Nephron (organoid): ENCODE measurements at regions not wholly inside any gene's neighbourhood (a gene's known extent, or its start where the extent isn't known, plus 50 kb on each side); places are given as distances from the start of the nearest gene placed in this dataset.
A peak's percentile ranks its signal among the peaks of the same experiment; 100 is the strongest.

Source experiments
- H3K27ac Mint-ChIP-seq, 3 experiments: 2 replicates each; pipeline ENCODE4 v1.8.0; 2020; ENCODE audit warnings: mixed read lengths in 3 of 3, mild to moderate bottlenecking in 2 of 3, moderate library complexity in 1 of 3
- H3K27me3 Mint-ChIP-seq: 2 replicates; pipeline ENCODE4 v1.8.0; 2021; ENCODE audit warnings: low read depth, mild to moderate bottlenecking, moderate library complexity, mixed read lengths
- H3K36me3 Mint-ChIP-seq: 2 replicates; pipeline ENCODE4 v1.8.0; 2020; ENCODE audit warnings: low read depth, mixed read lengths
- H3K4me1 Mint-ChIP-seq: 2 replicates; pipeline ENCODE4 v1.8.0; 2020; ENCODE audit warnings: mixed read lengths
- H3K4me3 Mint-ChIP-seq, 3 experiments: 2 replicates each; pipeline ENCODE4 v1.8.0; 2020; ENCODE audit warnings: mild to moderate bottlenecking in 3 of 3, mixed read lengths in 3 of 3, moderate library complexity in 2 of 3
- H3K9me3 Mint-ChIP-seq: 2 replicates; pipeline ENCODE4 v1.8.0; 2020; ENCODE audit warnings: mixed read lengths
- CTCF ChIP-seq, 3 experiments: fragments of 200-600 bp; sonication (generic); IDR thresholded peaks; one replicate each; pipeline ENCODE4 v1.5.0; 2021; ENCODE audit warnings: antibody characterized with exemption in 3 of 3; ENCODE audit not compliant: unreplicated experiment in 3 of 3

DNA sequence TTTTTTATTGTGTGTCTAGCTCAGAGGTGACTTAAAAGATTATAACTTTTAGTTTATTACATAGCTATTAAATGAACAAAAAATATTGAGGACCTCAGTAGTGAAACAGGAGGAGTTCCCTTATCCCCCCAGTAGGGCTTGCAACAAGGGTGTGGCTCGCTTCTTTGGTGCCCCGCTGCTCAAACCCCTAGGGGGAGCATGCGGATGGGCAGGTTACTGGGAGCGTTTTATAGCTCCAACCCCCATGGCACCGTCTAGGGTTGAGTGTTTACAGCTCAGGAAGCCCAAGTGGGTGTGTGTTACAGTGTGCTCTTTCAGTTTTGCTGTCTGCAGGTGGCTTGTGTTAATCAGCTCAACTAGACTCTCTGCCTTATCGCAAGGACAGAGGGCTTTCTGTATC lies 1513.7 kb downstream of the GRIK2 start:
- Mint-ChIP-seq H3K27ac (no peak overlapping the region), H3K4me3 (no peak overlapping the region), H3K9me3 (peaks cover 11% of the 10 kb centered on the region), H3K36me3 (no peaks in the 10 kb centered on the region), H3K4me1 (peaks cover 6% of the 10 kb centered on the region), H3K27me3 (no peaks in the 10 kb centered on the region)
- no peak for TF ChIP-seq CTCF (IDR thresholded peaks at IDR 0.05; ENCODE audit: unreplicated experiment in 3 of 3)

DNA sequence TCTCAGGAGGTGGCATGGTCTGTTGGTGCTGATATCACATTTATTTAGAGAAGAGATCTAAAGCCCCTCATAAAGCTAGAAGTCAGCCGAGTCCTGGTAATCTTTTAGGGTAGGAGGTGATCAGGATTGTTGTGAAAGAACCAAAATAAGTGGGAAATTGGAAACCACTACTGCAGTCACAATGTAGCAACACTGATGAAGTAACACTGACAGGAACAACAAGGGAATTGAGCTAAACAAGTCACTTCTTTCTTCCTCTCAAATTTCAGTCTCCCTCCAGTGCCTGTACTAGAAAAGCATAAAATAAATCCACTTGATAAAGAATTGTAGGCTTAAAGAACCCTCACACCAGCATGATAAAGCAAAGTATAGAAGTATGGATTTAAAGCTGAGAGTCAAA lies 1509.0 kb downstream of the GRIK2 start:
- no peaks in the 10 kb centered on the region for H3K4me1 Mint-ChIP-seq
- H3K9me3 Mint-ChIP-seq: peaks cover 3% of the 10 kb centered on the region
- H3K36me3 Mint-ChIP-seq: no peaks in the 10 kb centered on the region
- no peak overlapping the region for H3K4me3 Mint-ChIP-seq
- no peaks in the 10 kb centered on the region for H3K27me3 Mint-ChIP-seq
- TF ChIP-seq CTCF (IDR thresholded peaks at IDR 0.05; ENCODE audit: unreplicated experiment in 3 of 3): no peak
- H3K27ac Mint-ChIP-seq: no peak overlapping the region

DNA sequence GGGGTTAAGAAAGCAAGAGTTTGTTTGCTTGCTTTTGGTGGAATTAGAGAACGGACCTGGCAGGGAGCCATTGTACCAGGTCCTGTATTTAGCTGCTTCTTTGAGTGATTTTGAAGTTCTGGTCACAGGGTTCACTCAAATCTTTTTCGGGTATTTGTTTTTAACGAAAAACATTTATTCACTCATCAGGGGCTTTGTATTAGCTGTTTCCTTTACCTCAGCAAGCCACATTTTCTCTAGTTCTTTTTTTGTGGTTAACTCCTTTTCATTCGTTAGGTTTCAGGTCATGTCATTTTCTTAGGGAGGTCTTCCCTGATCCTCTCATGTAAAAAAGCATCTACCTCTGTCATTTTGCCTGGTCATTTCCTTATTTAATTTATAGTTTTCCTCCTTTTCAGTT lies 1502.2 kb downstream of the GRIK2 start:
- H3K4me1 Mint-ChIP-seq: no peaks in the 10 kb centered on the region
- H3K4me3 Mint-ChIP-seq: no peak overlapping the region
- TF ChIP-seq CTCF (IDR thresholded peaks at IDR 0.05; ENCODE audit: unreplicated experiment in 3 of 3): no peak
- H3K27me3 Mint-ChIP-seq: no peaks in the 10 kb centered on the region
- peaks cover 3% of the 10 kb centered on the region for H3K9me3 Mint-ChIP-seq
- H3K27ac Mint-ChIP-seq: no peak overlapping the region
- H3K36me3 Mint-ChIP-seq: no peaks in the 10 kb centered on the region

DNA sequence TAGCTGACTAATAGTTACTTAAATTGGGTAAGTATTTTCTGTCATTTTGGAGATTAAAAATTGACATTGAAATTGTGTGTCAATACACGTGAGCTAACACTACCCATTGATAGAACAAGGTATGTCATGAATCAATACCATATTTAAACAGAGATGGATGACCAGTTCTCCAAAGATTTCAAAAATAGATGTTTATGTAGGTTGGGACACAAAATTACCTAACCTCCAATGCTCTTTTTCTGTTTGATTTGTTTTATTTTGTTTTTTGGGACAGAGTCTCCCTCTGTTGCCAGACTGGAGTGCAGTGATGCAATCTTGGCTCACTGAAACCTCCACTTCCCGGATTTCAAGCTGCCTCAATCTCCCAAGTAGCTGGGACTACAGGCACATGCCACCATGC lies 1491.7 kb downstream of the GRIK2 start:
- Mint-ChIP-seq H3K27me3 (no peaks in the 10 kb centered on the region), H3K4me3 (no peak overlapping the region), H3K9me3 (no peaks in the 10 kb centered on the region), H3K27ac (no peak overlapping the region), H3K36me3 (no peaks in the 10 kb centered on the region), H3K4me1 (no peaks in the 10 kb centered on the region)
- TF ChIP-seq CTCF (IDR thresholded peaks at IDR 0.05; ENCODE audit: unreplicated experiment in 3 of 3): no peak

GRCh38 chr6:102853249-102853955 lies 1459.9 kb downstream of the GRIK2 start:
- Mint-ChIP-seq H3K27me3 (peaks cover 6% of the 10 kb centered on the region), H3K36me3 (no peaks in the 10 kb centered on the region), H3K27ac (peak overlapping the region in 2 of 3 experiments; percentile 8 to 59), H3K4me1 (peaks cover 7% of the 10 kb centered on the region), H3K9me3 (no peaks in the 10 kb centered on the region), H3K4me3 (no peak overlapping the region)
- TF ChIP-seq CTCF (IDR thresholded peaks at IDR 0.05; ENCODE audit: unreplicated experiment in 3 of 3): no peak

DNA sequence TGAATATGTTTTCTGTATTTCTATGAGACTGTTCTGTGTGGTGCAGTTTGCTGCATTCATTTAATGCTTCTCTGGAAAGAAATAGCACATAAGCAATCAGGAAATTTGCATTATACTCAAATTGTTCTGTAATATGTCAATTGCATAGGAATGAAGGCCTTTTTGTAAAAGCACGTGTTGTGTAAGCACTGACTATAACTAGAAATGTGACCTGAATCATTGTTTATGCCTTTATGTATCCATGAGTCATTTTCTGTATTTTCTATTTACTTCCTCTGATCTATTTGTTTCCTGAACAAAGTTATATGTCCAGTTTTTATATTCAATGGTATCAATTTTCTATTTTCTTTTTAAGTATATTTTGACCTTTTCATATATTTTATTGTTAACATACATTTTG lies 1455.3 kb downstream of the GRIK2 start:
- H3K27ac Mint-ChIP-seq: no peak overlapping the region
- peaks cover 7% of the 10 kb centered on the region for H3K4me1 Mint-ChIP-seq
- no peaks in the 10 kb centered on the region for H3K9me3 Mint-ChIP-seq
- TF ChIP-seq CTCF (IDR thresholded peaks at IDR 0.05; ENCODE audit: unreplicated experiment in 3 of 3): no peak
- H3K27me3 Mint-ChIP-seq: peaks cover 6% of the 10 kb centered on the region
- no peaks in the 10 kb centered on the region for H3K36me3 Mint-ChIP-seq
- H3K4me3 Mint-ChIP-seq: no peak overlapping the region
